H1 (cell line): ENCODE measurements at regions not wholly inside any gene's neighbourhood (a gene's known extent, or its start where the extent isn't known, plus 50 kb on each side); places are given as distances from the start of the nearest gene placed in this dataset.

Experiments used
- CTCF ChIA-PET: fragments of 300-600 bp; sonication (Branson Sonifier 250); formaldehyde crosslinking; loops from one replicate; lab custom pipeline; 2021; ENCODE audit not compliant: partially characterized antibody; lab: Charles Lee
- POLR2A ChIA-PET: fragments of 300-600 bp; sonication (Branson Sonifier 250); formaldehyde crosslinking; loops from one replicate; lab custom pipeline; 2021; ENCODE audit warnings: inconsistent platforms; ENCODE audit not compliant: partially characterized antibody; lab: Charles Lee
- DNase-seq, 2 experiments: peaks; one replicate each; pipeline versions ENCODE4 v3.0.0 to v3.0.0-alpha.2; 2010 to 2022; ENCODE audit warnings: low spot score in 2 of 2, low read depth in 1 of 2, mixed read lengths in 1 of 2
- FAIRE-seq: peaks from 2 replicates; lab custom pipeline; 2011; peaks lifted over from hg19 to GRCh38; lab: Jason Lieb, UNC
- H2AFZ ChIP-seq: 2 replicates; pipeline ENCODE4 v1.8.1; 2012; ENCODE audit warnings: low read length, inconsistent platforms
- H2AK5ac ChIP-seq: 2 replicates; pipeline ENCODE4 v1.6.1; 2013; ENCODE audit warnings: low read depth, low read length
- H2BK120ac ChIP-seq: replicated peaks from 2 replicates; pipeline ENCODE3; 2013; ENCODE audit warnings: low read depth, low read length, inconsistent platforms
- H2BK12ac ChIP-seq: 2 replicates; pipeline ENCODE4 v1.6.1; 2013; ENCODE audit warnings: low read depth, low read length
- H2BK15ac ChIP-seq: 2 replicates; pipeline ENCODE4 v1.6.1; 2013; ENCODE audit warnings: low read length
- H2BK20ac ChIP-seq: 2 replicates; pipeline ENCODE4 v1.6.1; 2013; ENCODE audit warnings: low read length
- H2BK5ac ChIP-seq: 2 replicates; pipeline ENCODE4 v1.6.1; 2013; ENCODE audit warnings: low read depth, low read length
- H3K14ac ChIP-seq: 2 replicates; pipeline ENCODE4 v1.6.1; 2013; ENCODE audit warnings: inconsistent platforms; ENCODE audit not compliant: insufficient read length
- H3K18ac ChIP-seq: 2 replicates; pipeline ENCODE4 v1.6.1; 2013; ENCODE audit warnings: low read length; ENCODE audit errors: extremely low read depth
- H3K23ac ChIP-seq: 2 replicates; pipeline ENCODE4 v1.6.1; 2013; ENCODE audit warnings: inconsistent platforms; ENCODE audit not compliant: insufficient read length
- H3K23me2 ChIP-seq: 2 replicates; pipeline ENCODE4 v1.6.1; 2013; ENCODE audit warnings: low read depth, low read length
- H3K27ac ChIP-seq: 2 replicates; pipeline ENCODE4 v1.6.1; 2011; ENCODE audit warnings: low read depth, low read length, inconsistent platforms
- H3K27me3 ChIP-seq, 4 experiments: replicated peaks in 1 of 4; 1 replicate in 1 of 4; 2 replicates in 3 of 4; pipeline versions ENCODE4 v1.6.1 to v1.8.1; 2011 to 2013; ENCODE audit warnings: low read length in 3 of 4, mild to moderate bottlenecking in 3 of 4, inconsistent platforms in 2 of 4, mixed read lengths in 2 of 4, moderate library complexity in 1 of 4; ENCODE audit not compliant: control insufficient read depth in 3 of 4, insufficient read depth in 3 of 4; ENCODE audit errors: extremely low read depth in 1 of 4
- H3K36me3 ChIP-seq, 4 experiments: 2 replicates each; pipeline versions ENCODE4 v1.6.1 to v1.8.1; 2011 to 2013; ENCODE audit warnings: mild to moderate bottlenecking in 4 of 4, low read length in 3 of 4, moderate library complexity in 2 of 4, control low read depth in 1 of 4, inconsistent platforms in 1 of 4; ENCODE audit not compliant: insufficient read depth in 4 of 4, control insufficient read depth in 2 of 4
- H3K4ac ChIP-seq: replicated peaks from 2 replicates; pipeline ENCODE3; 2013; ENCODE audit warnings: low read length, low read depth, mixed read lengths, inconsistent platforms; ENCODE audit not compliant: insufficient read length
- H3K4me1 ChIP-seq, 4 experiments: replicated peaks in 1 of 4; 1 replicate in 1 of 4; 2 replicates in 3 of 4; pipeline versions ENCODE4 v1.6.1 to v1.8.1; 2011 to 2013; ENCODE audit warnings: low read length in 3 of 4, inconsistent platforms in 2 of 4, mixed read lengths in 1 of 4; ENCODE audit not compliant: insufficient read depth in 4 of 4, control insufficient read depth in 3 of 4
- H3K4me2 ChIP-seq, 2 experiments: 2 replicates each; pipeline versions ENCODE4 v1.6.1 to v1.8.1; 2011 to 2013; ENCODE audit warnings: low read depth in 2 of 2, low read length in 2 of 2, control low read depth in 1 of 2, inconsistent platforms in 1 of 2, mild to moderate bottlenecking in 1 of 2; ENCODE audit not compliant: insufficient read depth in 1 of 2
- H3K4me3 ChIP-seq, 4 experiments: fragments of 200-600, 300-600 bp in 1 of 4; sonication (generic), shearing (Covaris generic), sonication (Bioruptor Twin) in 1 of 4; 2 replicates each; pipeline versions ENCODE4 v1.5.1 to v1.8.1; 2011 to 2016; ENCODE audit warnings: low read length in 4 of 4, low read depth in 3 of 4, control low read depth in 2 of 4, inconsistent platforms in 2 of 4, mild to moderate bottlenecking in 2 of 4, mixed read lengths in 1 of 4, moderate library complexity in 1 of 4; ENCODE audit not compliant: insufficient read depth in 2 of 4; ENCODE audit errors: extremely low read depth in 1 of 4
- H3K56ac ChIP-seq: replicated peaks from 2 replicates; pipeline ENCODE3; 2013; ENCODE audit warnings: low read depth, mild to moderate bottlenecking, mixed read lengths, low read length, inconsistent platforms; ENCODE audit not compliant: insufficient read length
- H3K79me1 ChIP-seq: 2 replicates; pipeline ENCODE4 v1.6.1; 2013; ENCODE audit warnings: low read depth, low read length, control low read depth
- H3K79me2 ChIP-seq, 2 experiments: 2 replicates each; pipeline versions ENCODE4 v1.6.1 to v1.8.1; 2012 to 2013; ENCODE audit warnings: low read length in 2 of 2, mild to moderate bottlenecking in 2 of 2, inconsistent platforms in 1 of 2; ENCODE audit not compliant: insufficient read depth in 2 of 2, control insufficient read depth in 1 of 2
- H3K9ac ChIP-seq, 4 experiments: replicated peaks in 1 of 4; 1 replicate in 1 of 4; 2 replicates in 3 of 4; pipeline versions ENCODE4 v1.6.1 to v1.8.1; 2011 to 2013; ENCODE audit warnings: low read depth in 3 of 4, low read length in 3 of 4, control low read depth in 2 of 4, mild to moderate bottlenecking in 2 of 4, moderate library complexity in 2 of 4, inconsistent platforms in 1 of 4; ENCODE audit errors: extremely low read depth in 1 of 4
- H3K9me3 ChIP-seq, 2 experiments: 2 replicates each; pipeline versions ENCODE4 v1.6.1 to v1.8.1; 2012 to 2013; ENCODE audit warnings: mild to moderate bottlenecking in 2 of 2, moderate library complexity in 2 of 2, control low read depth in 1 of 2, inconsistent platforms in 1 of 2, low read depth in 1 of 2, low read length in 1 of 2, mixed read lengths in 1 of 2; ENCODE audit not compliant: insufficient read depth in 2 of 2
- H4K20me1 ChIP-seq, 2 experiments: replicated peaks in 1 of 2; 2 replicates each; pipeline versions ENCODE3 to v1.8.1; 2011 to 2013; ENCODE audit warnings: inconsistent platforms in 2 of 2, low read length in 2 of 2, mild to moderate bottlenecking in 1 of 2; ENCODE audit not compliant: insufficient read depth in 2 of 2, control insufficient read depth in 1 of 2
- H4K5ac ChIP-seq: 2 replicates; pipeline ENCODE4 v1.6.1; 2013; ENCODE audit warnings: low read length, low read depth, mixed read lengths, inconsistent platforms; ENCODE audit not compliant: insufficient read length
- H4K8ac ChIP-seq: 2 replicates; pipeline ENCODE4 v1.8.0; 2013; ENCODE audit warnings: mild to moderate bottlenecking, moderate library complexity, low read length, inconsistent platforms; ENCODE audit not compliant: insufficient read depth; ENCODE audit errors: extremely low read depth
- H4K91ac ChIP-seq: replicated peaks from 2 replicates; pipeline ENCODE3; 2013; ENCODE audit warnings: low read length, mixed read lengths, inconsistent platforms; ENCODE audit not compliant: insufficient read length
- EGR1 ChIP-seq: IDR thresholded peaks from 2 replicates; pipeline ENCODE4 v1.6.1; 2011; ENCODE audit warnings: low read depth, low read length, borderline replicate concordance
- POU5F1 ChIP-seq: IDR thresholded peaks from 2 replicates; pipeline ENCODE4 v1.6.1; 2011; ENCODE audit warnings: low read depth, mild to moderate bottlenecking, low read length, moderate library complexity
- SIN3A ChIP-seq, 2 experiments: IDR thresholded peaks in 1 of 2; conservative IDR thresholded peaks in 1 of 2; 2 replicates each; pipeline ENCODE4 v1.6.1; 2011 to 2012; ENCODE audit warnings: low read length in 2 of 2, improper control_type of control experiment in 1 of 2, low read depth in 1 of 2, mild to moderate bottlenecking in 1 of 2
- SP4 ChIP-seq: IDR thresholded peaks from 2 replicates; pipeline ENCODE4 v1.6.1; 2012; ENCODE audit warnings: low read length, inconsistent platforms
- WGBS, 2 experiments: shearing (Covaris generic) in 1 of 2; methylation state at CpG; one replicate each; pipeline versions ENCODE4 v1.1.6 to v1.1.7; 2013 to 2015; ENCODE audit warnings: low lambda C conversion rate in 2 of 2, mixed read lengths in 2 of 2, inconsistent platforms in 1 of 2, low coverage in 1 of 2, missing lambda C conversion rate in 1 of 2; ENCODE audit not compliant: insufficient replicate concordance in 2 of 2, insufficient coverage in 1 of 2, insufficient read length in 1 of 2; ENCODE audit errors: extremely low coverage in 1 of 2, missing lambda C conversion rate in 1 of 2; 5-methylcytosine and 5-hydroxymethylcytosine counted together

GRCh38 chr13:31965361-31966066 lies 66.1 kb upstream of the FRY start:
- H3K9ac ChIP-seq = no peak overlapping the region
- H3K23ac ChIP-seq = no peak overlapping the region
- H2BK120ac ChIP-seq = no peak overlapping the region
- no peak overlapping the region for H2AK5ac ChIP-seq
- TF ChIP-seq SP4 (no peak), POU5F1 (no peak), SIN3A (conservative IDR thresholded peaks at IDR 0.05 in 1 of 2, IDR thresholded peaks at IDR 0.05 in 1 of 2; ENCODE audit: low read depth in 1 of 2, low read length in 2 of 2) (no peak), EGR1 (no peak)
- no peak overlapping the region for H4K5ac ChIP-seq
- no peak overlapping the region for H4K91ac ChIP-seq
- no peak overlapping the region for H2BK12ac ChIP-seq
- no peak overlapping the region for H3K18ac ChIP-seq
- H3K27me3 ChIP-seq = no peaks in the 10 kb centered on the region
- no peak overlapping the region for H2BK15ac ChIP-seq
- no peak overlapping the region for H2BK5ac ChIP-seq
- no peaks in the 10 kb centered on the region for H3K23me2 ChIP-seq
- ChIA-PET CTCF (interaction anchor here (1.2 kb wide), 1 partner anchor 26 kb away, joined by 3 read pairs; no protein-coding TSS in a partner anchor), POLR2A (no interaction called here)
- H3K79me2 ChIP-seq = no peaks in the 10 kb centered on the region
- FAIRE-seq = no peak
- WGBS, 2 experiments = 72% methylated on average over 3 of the region's 3 CpGs; no CpG with 5 or more reads in 1 of the 2 experiments
- no peak overlapping the region for H3K4me3 ChIP-seq
- H3K4me2 ChIP-seq = no peak overlapping the region
- no peak overlapping the region for H2BK20ac ChIP-seq
- H4K20me1 ChIP-seq = no peaks in the 10 kb centered on the region
- H3K27ac ChIP-seq = no peak overlapping the region
- no peaks in the 10 kb centered on the region for H3K79me1 ChIP-seq
- H2AFZ ChIP-seq = no peak overlapping the region
- no peak overlapping the region for H3K4ac ChIP-seq
- no peaks in the 10 kb centered on the region for H3K9me3 ChIP-seq
- no peak for DNase-seq
- no peaks in the 10 kb centered on the region for H3K4me1 ChIP-seq
- no peak overlapping the region for H4K8ac ChIP-seq
- no peak overlapping the region for H3K56ac ChIP-seq
- H3K36me3 ChIP-seq = no peaks in the 10 kb centered on the region
- no peak overlapping the region for H3K14ac ChIP-seq
